HT-29 (cell line): ENCODE measurements at regions not wholly inside any gene's neighbourhood (a gene's known extent, or its start where the extent isn't known, plus 50 kb on each side); places are given as distances from the start of the nearest gene placed in this dataset.
"Not testable (repeated sequence)": the region's sequence is repeated elsewhere in the genome, so short reads cannot be mapped to it uniquely, and the experiment has no call there.

Experiments
- DNase-seq: peaks from one replicate; pipeline ENCODE4 v3.0.0-alpha.2; 2015; ENCODE audit warnings: low spot score

GRCh38 chr2:238521002-238521401, 94.3 kb downstream of the ASB1 start:
- no peak for DNase-seq

- no peak for DNase-seq
Observed at GRCh38 chr2:238521870-238522269, 95.1 kb downstream of the ASB1 start.

- no peak for DNase-seq
Observed at GRCh38 chr2:238523158-238524110, 96.7 kb downstream of the ASB1 start.

GRCh38 chr2:238524426-238524983, 97.8 kb downstream of the ASB1 start:
- DNase-seq, result no peak

GRCh38 chr2:238525990-238526389, 99.3 kb downstream of the ASB1 start:
- no peak for DNase-seq

- no peak for DNase-seq
Observed at GRCh38 chr2:238527565-238527964, 100.8 kb downstream of the ASB1 start.

GRCh38 chr2:238528953-238529781, 102.4 kb downstream of the ASB1 start:
- peak; percentile 52 for DNase-seq

GRCh38 chr2:238531017-238531645, 104.4 kb downstream of the ASB1 start:
- not testable (repeated sequence) for DNase-seq

GRCh38 chr2:238543732-238544131, 117.0 kb downstream of the ASB1 start:
- not testable (repeated sequence) for DNase-seq

GRCh38 chr2:238548902-238549462, 122.3 kb downstream of the ASB1 start:
- DNase-seq, result no peak

- DNase-seq, result no peak
Observed at GRCh38 chr2:238549866-238550265, 123.1 kb downstream of the ASB1 start.

- no peak for DNase-seq
Observed at GRCh38 chr2:238551091-238551490, 124.4 kb downstream of the ASB1 start.

GRCh38 chr2:238552226-238552625, 125.5 kb downstream of the ASB1 start:
- DNase-seq, result no peak

GRCh38 chr2:238553159-238553558, 126.4 kb downstream of the ASB1 start:
- DNase-seq, result no peak

- no peak for DNase-seq
Observed at GRCh38 chr2:238554468-238555315, 128.0 kb downstream of the ASB1 start.

- no peak for DNase-seq
Observed at GRCh38 chr2:238555786-238556542, 129.2 kb downstream of the ASB1 start.

- no peak for DNase-seq
Observed at GRCh38 chr2:238557431-238557830, 130.7 kb downstream of the ASB1 start.

- DNase-seq, result no peak
Observed at GRCh38 chr2:238557936-238558335, 131.2 kb downstream of the ASB1 start.

GRCh38 chr2:238558456-238559099, 131.9 kb downstream of the ASB1 start:
- no peak for DNase-seq
